ENCODE measurements at regions not wholly inside any gene's neighbourhood (a gene's known extent, or its start where the extent isn't known, plus 50 kb on each side); places are given as distances from the start of the nearest gene placed in this dataset.
"Not testable (repeated sequence)": the region's sequence is repeated elsewhere in the genome, so short reads cannot be mapped to it uniquely, and the experiment has no call there.

DNA sequence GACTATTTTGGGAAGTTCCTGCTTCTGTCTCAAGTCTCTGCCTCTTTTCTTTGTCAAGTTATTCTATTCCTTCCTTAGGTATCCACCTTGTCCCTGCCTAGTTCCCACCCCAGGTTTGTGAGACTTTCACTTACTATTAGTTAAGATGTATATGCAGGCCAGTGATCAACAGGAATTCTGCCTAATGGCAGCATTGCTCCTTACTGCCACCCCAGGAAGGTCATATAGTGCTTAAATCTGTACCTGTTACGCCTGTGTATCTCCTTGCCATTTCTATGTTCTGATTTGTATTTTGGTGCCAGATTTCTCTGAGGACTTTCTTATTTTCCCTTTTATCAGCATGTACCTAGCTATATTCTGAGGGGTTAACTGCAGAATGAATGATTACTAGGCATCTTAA, 746.0 kb upstream of the TMEFF2 start (continued):
- TF ChIP-seq, protein P1, sequence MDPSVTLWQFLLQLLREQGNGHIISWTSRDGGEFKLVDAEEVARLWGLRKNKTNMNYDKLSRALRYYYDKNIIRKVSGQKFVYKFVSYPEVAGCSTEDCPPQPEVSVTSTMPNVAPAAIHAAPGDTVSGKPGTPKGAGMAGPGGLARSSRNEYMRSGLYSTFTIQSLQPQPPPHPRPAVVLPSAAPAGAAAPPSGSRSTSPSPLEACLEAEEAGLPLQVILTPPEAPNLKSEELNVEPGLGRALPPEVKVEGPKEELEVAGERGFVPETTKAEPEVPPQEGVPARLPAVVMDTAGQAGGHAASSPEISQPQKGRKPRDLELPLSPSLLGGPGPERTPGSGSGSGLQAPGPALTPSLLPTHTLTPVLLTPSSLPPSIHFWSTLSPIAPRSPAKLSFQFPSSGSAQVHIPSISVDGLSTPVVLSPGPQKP (IDR thresholded peaks at IDR 0.05; ENCODE audit: low read depth, low read length), result no peak
- no peak for TF ChIP-seq TCF7 (IDR thresholded peaks at IDR 0.05; ENCODE audit: borderline replicate concordance)
- no peak for TF ChIP-seq BRCA1 (IDR thresholded peaks at IDR 0.05; ENCODE audit: low read depth, low read length)
- TF ChIP-seq POLR2A (IDR thresholded peaks at IDR 0.05; ENCODE audit: low read depth, low read length), result no peak

- intact Hi-C loops (cut with micrococcal nuclease; ENCODE audit: unreplicated experiment), result no loop called here
- in situ Hi-C loops (cut with MboI), result no loop called here
- WGBS (ENCODE audit: insufficient coverage, insufficient replicate concordance, low lambda C conversion rate, missing lambda C conversion rate), result 4% methylated on average over 1 of the region's 1 CpG
Measured at GRCh38 chr2:192932376-192932775, 737.6 kb upstream of the TMEFF2 start.

GRCh38 chr2:192921631-192922030, 726.9 kb upstream of the TMEFF2 start:
- H3K27ac ChIP-seq (ENCODE audit: control insufficient read depth, insufficient read depth); H3K9ac ChIP-seq (ENCODE audit: control insufficient read depth, insufficient read depth, low read length); H3K9me3 ChIP-seq (replicated peaks; ENCODE audit: control insufficient read depth, insufficient read depth, low read length); CTCF ChIA-PET; RAD21 ChIA-PET (ENCODE audit: unreplicated experiment); H3K4me1 ChIP-seq (ENCODE audit: control insufficient read depth, insufficient read depth, low read length); H4K20me1 ChIP-seq (ENCODE audit: control insufficient read depth, insufficient read depth); intact Hi-C loops (cut with micrococcal nuclease; ENCODE audit: unreplicated experiment); SMC1A ChIA-PET (ENCODE audit: uncharacterized antibody, unreplicated experiment); H3K36me3 ChIP-seq (ENCODE audit: control insufficient read depth in 2 of 2, insufficient read depth in 2 of 2, low read length in 1 of 2); H2AFZ ChIP-seq (ENCODE audit: control insufficient read depth, low read depth, low read length); POLR2A ChIA-PET; H3K27me3 ChIP-seq (replicated peaks in 1 of 2; ENCODE audit: control insufficient read depth in 2 of 2, insufficient read depth in 2 of 2, low read length in 1 of 2); DNase-seq (ENCODE audit: low read depth, low spot score); in situ Hi-C loops (cut with MboI); H3K79me2 ChIP-seq (ENCODE audit: control insufficient read depth, insufficient read depth, low read length); H3K4me3 ChIP-seq; FAIRE-seq; H3K4me2 ChIP-seq (ENCODE audit: control insufficient read depth, insufficient read depth); BruUV-seq (replicated peaks); ATAC-seq: not testable (repeated sequence)
- 32% methylated on average over 4 of the region's 4 CpGs for WGBS (ENCODE audit: insufficient coverage, insufficient replicate concordance, low lambda C conversion rate, missing lambda C conversion rate)

More at GRCh38 chr2:192932376-192932775, 737.6 kb upstream of the TMEFF2 start:
- Histone ChIP-seq H3K27ac (ENCODE audit: control insufficient read depth, insufficient read depth) (no peak overlapping the region), H3K27me3 (replicated peaks in 1 of 2; ENCODE audit: control insufficient read depth in 2 of 2, insufficient read depth in 2 of 2, low read length in 1 of 2) (no peaks in the 10 kb centered on the region), H3K4me3 (no peak overlapping the region), H2AFZ (ENCODE audit: control insufficient read depth, low read depth, low read length) (no peak overlapping the region), H3K4me2 (ENCODE audit: control insufficient read depth, insufficient read depth) (no peak overlapping the region), H3K79me2 (ENCODE audit: control insufficient read depth, insufficient read depth, low read length) (no peaks in the 10 kb centered on the region), H4K20me1 (ENCODE audit: control insufficient read depth, insufficient read depth) (no peaks in the 10 kb centered on the region), H3K9ac (ENCODE audit: control insufficient read depth, insufficient read depth, low read length) (no peak overlapping the region), H3K36me3 (ENCODE audit: control insufficient read depth in 2 of 2, insufficient read depth in 2 of 2, low read length in 1 of 2) (no peaks in the 10 kb centered on the region), H3K4me1 (ENCODE audit: control insufficient read depth, insufficient read depth, low read length) (no peaks in the 10 kb centered on the region), H3K9me3 (replicated peaks; ENCODE audit: control insufficient read depth, insufficient read depth, low read length) (no peaks in the 10 kb centered on the region)
- SMC1A ChIA-PET (ENCODE audit: uncharacterized antibody, unreplicated experiment), result no interaction called here
- no TSS peak for BruUV-seq (replicated peaks)
- FAIRE-seq (no peak), ATAC-seq (no peak), DNase-seq (ENCODE audit: low read depth, low spot score) (no peak)
- RAD21 ChIA-PET (ENCODE audit: unreplicated experiment), result no interaction called here
- POLR2A ChIA-PET, result no interaction called here
- TF ChIP-seq MEF2B (IDR thresholded peaks at IDR 0.05; ENCODE audit: partially characterized antibody, poor library complexity, severe bottlenecking), result no peak
- TF ChIP-seq TAF1 (IDR thresholded peaks at IDR 0.05; ENCODE audit: borderline replicate concordance, low read depth, low read length), result no peak
- no peak for TF ChIP-seq SP1 (IDR thresholded peaks at IDR 0.05; ENCODE audit: low read depth, low read length)
- TF ChIP-seq ATF7 (IDR thresholded peaks at IDR 0.05; ENCODE audit: low read depth), result no peak
- TF ChIP-seq SUPT20H (IDR thresholded peaks at IDR 0.05; ENCODE audit: borderline replicate concordance, control insufficient read depth, low read depth, low read length), result no peak
- TF ChIP-seq SREBF1 (IDR thresholded peaks at IDR 0.05; ENCODE audit: low read length), result no peak
- CTCF ChIA-PET, result no interaction called here

Measured in GM12878 (cell line).